B cell (primary cell): ENCODE measurements at regions not wholly inside any gene's neighbourhood (a gene's known extent, or its start where the extent isn't known, plus 50 kb on each side); places are given as distances from the start of the nearest gene placed in this dataset.

ENCODE experiments used
- ATAC-seq: fragments of 200-7000 bp; cut with Tn5 transposase; one replicate; pipeline ENCODE4 v1.10.0; 2021; ENCODE audit warnings: low read depth, mild to moderate bottlenecking, moderate number of reproducible peaks, moderate library complexity
- CTCF ChIA-PET: fragments of 350-600 bp; sonication (Branson Sonifier 250); formaldehyde crosslinking; loops from one replicate; lab custom pipeline; 2021; ENCODE audit warnings: antibody characterized with exemption, inconsistent platforms; lab: Charles Lee
- POLR2A ChIA-PET: fragments of 350-600 bp; sonication (Branson Sonifier 250); formaldehyde crosslinking; loops from one replicate; lab custom pipeline; 2021; ENCODE audit warnings: antibody characterized with exemption; lab: Charles Lee
- DNase-seq: peaks from one replicate; pipeline ENCODE4 v3.0.0; 2013
- H2AFZ ChIP-seq: 2 replicates; pipeline ENCODE4 v1.6.1; 2012; ENCODE audit warnings: mild to moderate bottlenecking, low read depth, low read length; ENCODE audit not compliant: insufficient read depth, poor library complexity, severe bottlenecking
- H3K27ac ChIP-seq, 2 donors: 1 replicate in 1 of 2; 2 replicates in 1 of 2; pipeline ENCODE4 v1.5.1; 2012 to 2013; ENCODE audit warnings: low read length in 2 of 2, mild to moderate bottlenecking in 2 of 2, moderate library complexity in 1 of 2
- H3K27me3 ChIP-seq, 4 experiments: fragments of 200-600 bp in 1 of 4; sonication (generic) in 1 of 4; replicated peaks in 1 of 4; 1 replicate in 2 of 4; 2 replicates in 2 of 4; pipeline versions ENCODE4 v1.6.1 to v1.7.0; 2013 to 2016; ENCODE audit warnings: low read length in 3 of 4, mild to moderate bottlenecking in 2 of 4, mixed read lengths in 1 of 4, moderate library complexity in 1 of 4; ENCODE audit not compliant: insufficient read depth in 4 of 4, control insufficient read depth in 3 of 4; ENCODE audit errors: control extremely low read depth in 1 of 4
- H3K36me3 ChIP-seq, 2 experiments: replicated peaks in 1 of 2; 1 replicate in 1 of 2; 2 replicates in 1 of 2; pipeline versions ENCODE4 v1.6.1 to v1.7.1; 2013; ENCODE audit warnings: low read length in 1 of 2; ENCODE audit not compliant: insufficient read depth in 2 of 2, control insufficient read depth in 1 of 2; ENCODE audit errors: control extremely low read depth in 1 of 2, extremely low read depth in 1 of 2
- H3K4me1 ChIP-seq, 2 donors: fragments of 200-600 bp in 1 of 2; sonication (generic) in 1 of 2; 1 replicate in 1 of 2; 2 replicates in 1 of 2; pipeline versions ENCODE4 v1.5.1 to v1.6.1; 2013 to 2017; ENCODE audit warnings: low read length in 2 of 2; ENCODE audit not compliant: control insufficient read depth in 2 of 2, insufficient read depth in 2 of 2
- H3K4me2 ChIP-seq: replicated peaks from 2 replicates; pipeline ENCODE3; 2012; ENCODE audit warnings: mild to moderate bottlenecking, low read depth, low read length; ENCODE audit not compliant: poor library complexity, severe bottlenecking
- H3K4me3 ChIP-seq, 5 experiments: fragments of 200-600 bp in 1 of 5; sonication (generic) in 1 of 5; 1 replicate in 3 of 5; 2 replicates in 2 of 5; pipeline versions ENCODE4 v1.5.1 to v1.7.0; 2011 to 2016; ENCODE audit warnings: low read length in 4 of 5, mild to moderate bottlenecking in 4 of 5, low read depth in 2 of 5, control low read depth in 1 of 5, moderate library complexity in 1 of 5; ENCODE audit not compliant: insufficient read depth in 1 of 5; ENCODE audit errors: control extremely low read depth in 1 of 5, extremely low read depth in 1 of 5
- H3K79me2 ChIP-seq: fragments of 200-600 bp; sonication (generic); one replicate; pipeline ENCODE4 v1.6.0; 2016; ENCODE audit warnings: low read length; ENCODE audit not compliant: control insufficient read depth, insufficient read depth
- H3K9ac ChIP-seq: fragments of 200-600 bp; sonication (generic); 2 replicates; pipeline ENCODE4 v1.6.1; 2017; ENCODE audit warnings: mild to moderate bottlenecking, low read length, moderate library complexity
- H3K9me3 ChIP-seq, 3 donors: one replicate each; pipeline versions ENCODE4 v1.6.1 to v1.7.1; 2013; ENCODE audit warnings: low read length in 2 of 3; ENCODE audit not compliant: control insufficient read depth in 2 of 3, insufficient read depth in 1 of 3; ENCODE audit errors: control extremely low read depth in 1 of 3
- H4K20me1 ChIP-seq: 2 replicates; pipeline ENCODE4 v1.6.0; 2012; ENCODE audit warnings: mild to moderate bottlenecking, low read length; ENCODE audit not compliant: insufficient read depth, control insufficient read depth, poor library complexity, severe bottlenecking
- H3K27ac Mint-ChIP-seq: one replicate; pipeline ENCODE4 v1.8.0; 2021; ENCODE audit warnings: mixed read lengths
- H3K27me3 Mint-ChIP-seq: one replicate; pipeline ENCODE4 v1.8.0; 2021; ENCODE audit warnings: mixed read lengths
- H3K4me1 Mint-ChIP-seq: one replicate; pipeline ENCODE4 v1.8.0; 2021; ENCODE audit warnings: mixed read lengths
- H3K4me3 Mint-ChIP-seq: one replicate; pipeline ENCODE4 v1.8.0; 2021; ENCODE audit warnings: mixed read lengths
- H3K9me3 Mint-ChIP-seq: one replicate; pipeline ENCODE4 v1.8.0; 2022; ENCODE audit warnings: mixed read lengths; ENCODE audit not compliant: insufficient read depth
- EZH2 ChIP-seq: IDR thresholded peaks from 2 replicates; pipeline ENCODE4 v1.6.1; 2012; ENCODE audit warnings: borderline replicate concordance, low read depth, mild to moderate bottlenecking, moderate library complexity, low read length; ENCODE audit not compliant: insufficient read depth, poor library complexity, severe bottlenecking
- WGBS: methylation state at CpG from one replicate; pipeline ENCODE4 v1.1.5; 2013; ENCODE audit warnings: missing lambda C conversion rate; ENCODE audit not compliant: insufficient coverage; 5-methylcytosine and 5-hydroxymethylcytosine counted together
- intact Hi-C: fragments of 100-400 bp; cut with micrococcal nuclease; formaldehyde crosslinking; loops from one replicate; pipeline ENCODE4 v1.10.0; 2022
- TF ChIP-seq, protein P1 (sequence below): fragments of 200-600 bp; IDR thresholded peaks from one replicate; pipeline ENCODE4 v1.8.0; 2022; ENCODE audit warnings: antibody characterized with exemption, mild to moderate bottlenecking

DNA sequence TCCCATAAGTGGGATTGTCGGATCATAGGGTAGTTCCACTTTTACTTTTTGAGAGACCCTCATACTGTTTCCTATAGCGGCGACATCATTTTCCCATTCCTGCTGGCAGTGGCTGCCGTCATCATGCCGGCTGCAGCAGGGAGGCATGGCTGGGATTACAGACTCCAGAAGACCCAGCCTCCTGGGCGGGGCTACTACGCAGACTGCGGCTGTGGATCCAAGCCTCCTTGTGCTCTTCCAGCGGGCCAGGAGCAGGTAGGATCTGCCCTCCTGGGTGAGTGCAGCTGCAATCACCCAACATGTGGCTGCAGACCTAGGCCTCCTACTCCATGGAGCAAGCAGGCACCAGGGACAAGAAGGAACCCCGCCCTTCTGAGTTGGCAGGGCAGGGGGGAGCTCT is 359.2 kb downstream of the GALR1 start:
- H3K27ac ChIP-seq: no peak overlapping the region
- H4K20me1 ChIP-seq: no peaks in the 10 kb centered on the region
- Mint-ChIP-seq H3K27me3 (no peaks in the 10 kb centered on the region), H3K4me1 (no peaks in the 10 kb centered on the region), H3K4me3 (no peak overlapping the region), H3K9me3 (no peaks in the 10 kb centered on the region), H3K27ac (no peak overlapping the region)
- no peak overlapping the region for H3K4me3 ChIP-seq
- DNase-seq (no peak), ATAC-seq (no peak)
- ChIA-PET POLR2A (no interaction called here), CTCF (no interaction called here)
- WGBS: 93% methylated on average over 10 of the region's 10 CpGs
- H3K9ac ChIP-seq: no peak overlapping the region
- no peak for TF ChIP-seq EZH2
- TF ChIP-seq, protein P1, sequence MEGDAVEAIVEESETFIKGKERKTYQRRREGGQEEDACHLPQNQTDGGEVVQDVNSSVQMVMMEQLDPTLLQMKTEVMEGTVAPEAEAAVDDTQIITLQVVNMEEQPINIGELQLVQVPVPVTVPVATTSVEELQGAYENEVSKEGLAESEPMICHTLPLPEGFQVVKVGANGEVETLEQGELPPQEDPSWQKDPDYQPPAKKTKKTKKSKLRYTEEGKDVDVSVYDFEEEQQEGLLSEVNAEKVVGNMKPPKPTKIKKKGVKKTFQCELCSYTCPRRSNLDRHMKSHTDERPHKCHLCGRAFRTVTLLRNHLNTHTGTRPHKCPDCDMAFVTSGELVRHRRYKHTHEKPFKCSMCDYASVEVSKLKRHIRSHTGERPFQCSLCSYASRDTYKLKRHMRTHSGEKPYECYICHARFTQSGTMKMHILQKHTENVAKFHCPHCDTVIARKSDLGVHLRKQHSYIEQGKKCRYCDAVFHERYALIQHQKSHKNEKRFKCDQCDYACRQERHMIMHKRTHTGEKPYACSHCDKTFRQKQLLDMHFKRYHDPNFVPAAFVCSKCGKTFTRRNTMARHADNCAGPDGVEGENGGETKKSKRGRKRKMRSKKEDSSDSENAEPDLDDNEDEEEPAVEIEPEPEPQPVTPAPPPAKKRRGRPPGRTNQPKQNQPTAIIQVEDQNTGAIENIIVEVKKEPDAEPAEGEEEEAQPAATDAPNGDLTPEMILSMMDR: no peak
- no peak overlapping the region for H2AFZ ChIP-seq
- H3K4me1 ChIP-seq: no peaks in the 10 kb centered on the region
- H3K36me3 ChIP-seq: no peaks in the 10 kb centered on the region
- intact Hi-C loops: no loop called here
- no peak overlapping the region for H3K4me2 ChIP-seq
- no peaks in the 10 kb centered on the region for H3K79me2 ChIP-seq
- H3K9me3 ChIP-seq: peaks cover 0 to 9% (median 0%) of the 10 kb centered on the region in 3 donors
- no peaks in the 10 kb centered on the region for H3K27me3 ChIP-seq

DNA sequence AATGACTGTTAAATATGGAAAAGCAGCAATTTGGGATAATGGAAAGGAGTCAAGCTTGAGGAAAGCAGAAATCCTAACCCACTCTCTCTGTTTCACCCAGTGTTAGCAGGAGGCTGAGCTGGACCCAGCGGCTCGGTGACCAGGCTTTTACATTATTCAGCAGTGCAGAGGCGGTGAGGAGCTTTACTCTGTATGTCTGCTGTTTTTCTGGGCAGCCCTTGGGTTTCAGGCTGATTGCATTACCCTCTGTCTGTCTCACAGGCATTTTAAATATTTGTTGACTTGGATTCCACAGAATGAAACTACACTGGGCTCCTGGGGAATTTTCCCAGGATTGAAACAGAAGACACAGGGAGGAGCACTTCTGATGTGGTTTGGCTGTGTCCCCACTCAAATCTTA is 368.0 kb downstream of the GALR1 start:
- 89% methylated on average over 3 of the region's 3 CpGs for WGBS
- intact Hi-C loops: no loop called here

More for the DNA sequence above, 368.0 kb downstream of the GALR1 start:
- no peak overlapping the region for H3K4me3 ChIP-seq
- ATAC-seq (no peak), DNase-seq (no peak)
- H3K9ac ChIP-seq: no peak overlapping the region
- no peak overlapping the region for H3K27ac ChIP-seq
- no peaks in the 10 kb centered on the region for H3K36me3 ChIP-seq
- H4K20me1 ChIP-seq: no peaks in the 10 kb centered on the region
- no peaks in the 10 kb centered on the region for H3K9me3 Mint-ChIP-seq
- H3K27me3 ChIP-seq: no peaks in the 10 kb centered on the region
- peaks cover 0 to 5% (median 0%) of the 10 kb centered on the region in 3 donors for H3K9me3 ChIP-seq
- POLR2A ChIA-PET: no interaction called here
- H3K4me2 ChIP-seq: no peak overlapping the region
- CTCF ChIA-PET: no interaction called here
- no peak overlapping the region for H3K4me3 Mint-ChIP-seq
- H3K27ac Mint-ChIP-seq: no peak overlapping the region
- TF ChIP-seq, protein P1: no peak
- no peak for TF ChIP-seq EZH2
- H3K4me1 ChIP-seq: no peaks in the 10 kb centered on the region
- peaks cover 4% of the 10 kb centered on the region for H3K4me1 Mint-ChIP-seq
- peaks cover 8% of the 10 kb centered on the region for H3K27me3 Mint-ChIP-seq
- no peaks in the 10 kb centered on the region for H3K79me2 ChIP-seq
- no peak overlapping the region for H2AFZ ChIP-seq
